ENCODE measurements at regions not wholly inside any gene's neighbourhood (a gene's known extent, or its start where the extent isn't known, plus 50 kb on each side); places are given as distances from the start of the nearest gene placed in this dataset.
A peak's percentile ranks its signal among the peaks of the same experiment; 100 is the strongest.

- TF ChIP-seq, protein P1, sequence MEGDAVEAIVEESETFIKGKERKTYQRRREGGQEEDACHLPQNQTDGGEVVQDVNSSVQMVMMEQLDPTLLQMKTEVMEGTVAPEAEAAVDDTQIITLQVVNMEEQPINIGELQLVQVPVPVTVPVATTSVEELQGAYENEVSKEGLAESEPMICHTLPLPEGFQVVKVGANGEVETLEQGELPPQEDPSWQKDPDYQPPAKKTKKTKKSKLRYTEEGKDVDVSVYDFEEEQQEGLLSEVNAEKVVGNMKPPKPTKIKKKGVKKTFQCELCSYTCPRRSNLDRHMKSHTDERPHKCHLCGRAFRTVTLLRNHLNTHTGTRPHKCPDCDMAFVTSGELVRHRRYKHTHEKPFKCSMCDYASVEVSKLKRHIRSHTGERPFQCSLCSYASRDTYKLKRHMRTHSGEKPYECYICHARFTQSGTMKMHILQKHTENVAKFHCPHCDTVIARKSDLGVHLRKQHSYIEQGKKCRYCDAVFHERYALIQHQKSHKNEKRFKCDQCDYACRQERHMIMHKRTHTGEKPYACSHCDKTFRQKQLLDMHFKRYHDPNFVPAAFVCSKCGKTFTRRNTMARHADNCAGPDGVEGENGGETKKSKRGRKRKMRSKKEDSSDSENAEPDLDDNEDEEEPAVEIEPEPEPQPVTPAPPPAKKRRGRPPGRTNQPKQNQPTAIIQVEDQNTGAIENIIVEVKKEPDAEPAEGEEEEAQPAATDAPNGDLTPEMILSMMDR (IDR thresholded peaks at IDR 0.05; ENCODE audit: low read depth, low read length) = no peak
- no peak for TF ChIP-seq POLR2A (IDR thresholded peaks at IDR 0.05; ENCODE audit: extremely low read depth, insufficient read length)
- TF ChIP-seq MYC (IDR thresholded peaks at IDR 0.05; ENCODE audit: low read depth, low read length) = no peak
- TF ChIP-seq MAX (IDR thresholded peaks at IDR 0.05; ENCODE audit: low read depth, low read length) = no peak
Observed at GRCh38 chr6:169934699-169935347, 183.4 kb downstream of the ERMARD start.

DNA sequence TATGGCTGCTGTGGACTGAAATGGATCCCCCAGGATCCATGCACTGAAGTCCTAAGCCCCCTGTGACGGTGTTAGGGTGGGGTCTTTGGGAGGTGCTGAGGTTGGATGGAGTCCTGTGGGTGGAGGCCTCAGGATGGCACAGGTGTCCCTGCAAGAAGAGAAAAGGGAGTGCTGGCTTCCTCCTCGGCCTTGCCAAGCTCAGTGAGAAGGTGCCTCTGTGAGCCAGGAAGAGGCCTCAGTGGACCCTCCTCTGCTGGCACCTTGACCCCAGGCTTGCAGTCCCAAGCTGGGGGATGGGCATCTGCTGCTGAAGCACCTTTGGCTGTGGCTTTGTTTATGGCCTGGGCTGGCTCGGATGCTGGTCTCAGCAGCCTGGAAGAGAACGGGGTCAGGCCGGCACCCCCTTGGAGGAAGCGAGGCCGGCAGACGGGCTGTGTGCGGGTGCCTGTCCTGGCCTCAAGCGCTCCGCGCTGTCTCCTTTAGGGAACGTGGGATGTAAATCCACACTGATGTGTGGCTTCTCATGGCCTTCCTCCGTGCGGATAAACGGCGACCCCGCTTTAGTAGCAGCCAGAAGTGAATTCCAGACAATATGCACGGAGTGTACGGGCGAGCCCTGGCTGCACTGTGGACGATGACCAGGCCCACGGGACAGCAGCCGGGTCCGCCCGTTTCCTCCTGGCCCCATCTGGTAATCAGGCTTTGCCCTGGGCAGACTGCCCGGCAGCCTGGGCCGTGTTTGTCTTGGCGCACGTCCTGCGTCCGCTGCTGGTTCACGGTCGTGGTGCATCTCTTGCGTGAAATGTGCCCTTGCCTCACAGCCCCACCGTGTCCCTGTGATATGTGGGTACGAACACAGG lies 182.6 kb downstream of the ERMARD start:
- no peak for DNase-seq (ENCODE audit: low read depth)
- H3K4me3 ChIP-seq (ENCODE audit: low read depth, low read length) = no peak overlapping the region
- TF ChIP-seq POLR2A (IDR thresholded peaks at IDR 0.05; ENCODE audit: extremely low read depth, insufficient read length) (no peak), MYC (IDR thresholded peaks at IDR 0.05; ENCODE audit: low read depth, low read length) (no peak), MAX (IDR thresholded peaks at IDR 0.05; ENCODE audit: low read depth, low read length) (no peak)
- TF ChIP-seq, protein P1 (IDR thresholded peaks at IDR 0.05; ENCODE audit: low read depth, low read length) = no peak

More at GRCh38 chr6:169934699-169935347, 183.4 kb downstream of the ERMARD start:
- H3K4me3 ChIP-seq (ENCODE audit: low read depth, low read length) = no peak overlapping the region
- no peak for DNase-seq (ENCODE audit: low read depth)

- no peak overlapping the region for H3K4me3 ChIP-seq (ENCODE audit: low read depth, low read length)
- no peak for TF ChIP-seq MYC (IDR thresholded peaks at IDR 0.05; ENCODE audit: low read depth, low read length)
- no peak for TF ChIP-seq POLR2A (IDR thresholded peaks at IDR 0.05; ENCODE audit: extremely low read depth, insufficient read length)
- TF ChIP-seq MAX (IDR thresholded peaks at IDR 0.05; ENCODE audit: low read depth, low read length) = no peak
- TF ChIP-seq, protein P1 (IDR thresholded peaks at IDR 0.05; ENCODE audit: low read depth, low read length) = no peak
- no peak for DNase-seq (ENCODE audit: low read depth)
Observed at GRCh38 chr6:169933251-169933821, 181.9 kb downstream of the ERMARD start.

- DNase-seq (ENCODE audit: low read depth) = no peak
- H3K4me3 ChIP-seq (ENCODE audit: low read depth, low read length) = no peak overlapping the region
- TF ChIP-seq, protein P1 (IDR thresholded peaks at IDR 0.05; ENCODE audit: low read depth, low read length) = no peak
- no peak for TF ChIP-seq MAX (IDR thresholded peaks at IDR 0.05; ENCODE audit: low read depth, low read length)
- no peak for TF ChIP-seq MYC (IDR thresholded peaks at IDR 0.05; ENCODE audit: low read depth, low read length)
- no peak for TF ChIP-seq POLR2A (IDR thresholded peaks at IDR 0.05; ENCODE audit: extremely low read depth, insufficient read length)
Observed at GRCh38 chr6:169932491-169932890, 181.1 kb downstream of the ERMARD start.

GRCh38 chr6:169931261-169931660 lies 179.8 kb downstream of the ERMARD start:
- H3K4me3 ChIP-seq (ENCODE audit: low read depth, low read length) = no peak overlapping the region
- DNase-seq (ENCODE audit: low read depth) = peak; percentile 27
- TF ChIP-seq, protein P1 (IDR thresholded peaks at IDR 0.05; ENCODE audit: low read depth, low read length) = no peak
- TF ChIP-seq POLR2A (IDR thresholded peaks at IDR 0.05; ENCODE audit: extremely low read depth, insufficient read length) (no peak), MAX (IDR thresholded peaks at IDR 0.05; ENCODE audit: low read depth, low read length) (no peak), MYC (IDR thresholded peaks at IDR 0.05; ENCODE audit: low read depth, low read length) (no peak)
